ENCODE measurements at regions not wholly inside any gene's neighbourhood (a gene's known extent, or its start where the extent isn't known, plus 50 kb on each side); places are given as distances from the start of the nearest gene placed in this dataset.

DNA sequence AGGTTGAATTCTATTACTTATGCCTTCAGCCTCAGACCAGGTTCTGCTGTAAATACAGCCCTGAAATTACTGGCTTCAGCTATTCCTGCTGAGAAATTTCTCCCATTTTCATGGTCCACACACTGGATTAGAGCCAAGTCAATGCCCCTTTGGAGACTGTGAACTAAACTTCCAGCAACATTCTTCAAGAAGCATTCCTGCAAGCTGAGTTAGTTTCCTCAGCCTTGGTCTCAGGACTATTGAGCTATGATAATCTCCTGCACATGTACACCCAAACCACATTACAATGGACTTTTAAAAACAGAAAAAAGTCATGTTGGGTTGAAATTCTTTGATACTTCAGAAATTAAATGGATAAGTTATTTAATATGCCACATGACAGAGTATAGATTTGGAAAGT, 58.0 kb upstream of the AVPR1A start:
- Mint-ChIP-seq H3K27me3 (no peaks in the 10 kb centered on the region), H3K27ac (no peak overlapping the region)

DNA sequence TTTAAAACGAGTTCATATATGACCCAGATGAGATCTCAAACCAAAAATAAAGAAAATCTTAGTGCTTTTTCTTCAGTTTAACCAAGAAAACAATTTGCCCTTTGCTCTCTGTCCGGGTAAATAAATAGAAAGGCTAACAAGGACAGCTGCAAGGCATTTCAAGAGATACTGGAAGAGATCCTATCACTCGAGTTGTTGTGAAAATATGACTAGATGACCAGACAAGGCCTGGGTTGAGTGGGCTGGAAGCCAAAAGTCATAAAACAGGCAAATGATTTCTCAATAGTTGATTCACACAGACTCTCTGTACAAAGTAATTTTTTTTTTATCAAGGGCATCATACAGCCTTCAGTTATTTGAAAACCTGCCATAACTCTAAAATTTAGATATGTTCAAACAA, 55.9 kb upstream of the AVPR1A start:
- no peak overlapping the region for H3K4me3 ChIP-seq (ENCODE audit: control extremely low read depth in 1 of 5, extremely low read depth in 1 of 5, insufficient read depth in 1 of 5, low read depth in 2 of 5, low read length in 4 of 5)
- no peak overlapping the region for H3K9ac ChIP-seq (ENCODE audit: low read length)
- no peak overlapping the region for H2AFZ ChIP-seq (ENCODE audit: insufficient read depth, low read depth, low read length, poor library complexity, severe bottlenecking)
- H3K27ac Mint-ChIP-seq = no peak overlapping the region
- H3K27me3 Mint-ChIP-seq = no peaks in the 10 kb centered on the region
- no peak for ATAC-seq (ENCODE audit: low read depth)
- H4K20me1 ChIP-seq (ENCODE audit: control insufficient read depth, insufficient read depth, low read length, poor library complexity, severe bottlenecking) = no peaks in the 10 kb centered on the region
- no peaks in the 10 kb centered on the region for H3K79me2 ChIP-seq (ENCODE audit: control insufficient read depth, insufficient read depth, low read length)
- no peak overlapping the region for H3K4me3 Mint-ChIP-seq
- no peaks in the 10 kb centered on the region for H3K27me3 ChIP-seq (replicated peaks in 1 of 4; ENCODE audit: control extremely low read depth in 1 of 4, control insufficient read depth in 3 of 4, insufficient read depth in 4 of 4, low read length in 3 of 4)
- H3K36me3 ChIP-seq (replicated peaks in 1 of 2; ENCODE audit: control extremely low read depth in 1 of 2, control insufficient read depth in 1 of 2, extremely low read depth in 1 of 2, insufficient read depth in 2 of 2, low read length in 1 of 2) = no peaks in the 10 kb centered on the region
- TF ChIP-seq, protein P1, sequence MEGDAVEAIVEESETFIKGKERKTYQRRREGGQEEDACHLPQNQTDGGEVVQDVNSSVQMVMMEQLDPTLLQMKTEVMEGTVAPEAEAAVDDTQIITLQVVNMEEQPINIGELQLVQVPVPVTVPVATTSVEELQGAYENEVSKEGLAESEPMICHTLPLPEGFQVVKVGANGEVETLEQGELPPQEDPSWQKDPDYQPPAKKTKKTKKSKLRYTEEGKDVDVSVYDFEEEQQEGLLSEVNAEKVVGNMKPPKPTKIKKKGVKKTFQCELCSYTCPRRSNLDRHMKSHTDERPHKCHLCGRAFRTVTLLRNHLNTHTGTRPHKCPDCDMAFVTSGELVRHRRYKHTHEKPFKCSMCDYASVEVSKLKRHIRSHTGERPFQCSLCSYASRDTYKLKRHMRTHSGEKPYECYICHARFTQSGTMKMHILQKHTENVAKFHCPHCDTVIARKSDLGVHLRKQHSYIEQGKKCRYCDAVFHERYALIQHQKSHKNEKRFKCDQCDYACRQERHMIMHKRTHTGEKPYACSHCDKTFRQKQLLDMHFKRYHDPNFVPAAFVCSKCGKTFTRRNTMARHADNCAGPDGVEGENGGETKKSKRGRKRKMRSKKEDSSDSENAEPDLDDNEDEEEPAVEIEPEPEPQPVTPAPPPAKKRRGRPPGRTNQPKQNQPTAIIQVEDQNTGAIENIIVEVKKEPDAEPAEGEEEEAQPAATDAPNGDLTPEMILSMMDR (IDR thresholded peaks at IDR 0.05) = no peak
- no peak for TF ChIP-seq EZH2 (IDR thresholded peaks at IDR 0.05; ENCODE audit: borderline replicate concordance, insufficient read depth, low read depth, low read length, poor library complexity, severe bottlenecking)
- H3K27ac ChIP-seq (ENCODE audit: low read length in 2 of 2) = no peak overlapping the region
- intact Hi-C loops (cut with micrococcal nuclease) = no loop called here
- H3K9me3 ChIP-seq (ENCODE audit: control extremely low read depth in 1 of 3, control insufficient read depth in 2 of 3, insufficient read depth in 1 of 3, low read length in 2 of 3) = no peaks in the 10 kb centered on the region
- H3K4me1 ChIP-seq (ENCODE audit: control insufficient read depth in 2 of 2, insufficient read depth in 2 of 2, low read length in 2 of 2) = no peaks in the 10 kb centered on the region
- WGBS (ENCODE audit: insufficient coverage) = 75% methylated on average over 1 of the region's 3 CpGs
- H3K9me3 Mint-ChIP-seq (ENCODE audit: insufficient read depth) = no peaks in the 10 kb centered on the region
- ChIA-PET CTCF (no interaction called here), POLR2A (no interaction called here)
- H3K4me1 Mint-ChIP-seq = no peaks in the 10 kb centered on the region
- no peak overlapping the region for H3K4me2 ChIP-seq (replicated peaks; ENCODE audit: low read depth, low read length, poor library complexity, severe bottlenecking)
- DNase-seq = no peak

More for the DNA sequence above, 58.0 kb upstream of the AVPR1A start:
- no peaks in the 10 kb centered on the region for H3K4me1 Mint-ChIP-seq
- TF ChIP-seq, protein P1 (IDR thresholded peaks at IDR 0.05) = no peak
- TF ChIP-seq EZH2 (IDR thresholded peaks at IDR 0.05; ENCODE audit: borderline replicate concordance, insufficient read depth, low read depth, low read length, poor library complexity, severe bottlenecking) = no peak
- Histone ChIP-seq H3K27me3 (replicated peaks in 1 of 4; ENCODE audit: control extremely low read depth in 1 of 4, control insufficient read depth in 3 of 4, insufficient read depth in 4 of 4, low read length in 3 of 4) (no peaks in the 10 kb centered on the region), H3K27ac (ENCODE audit: low read length in 2 of 2) (no peak overlapping the region), H3K36me3 (replicated peaks in 1 of 2; ENCODE audit: control extremely low read depth in 1 of 2, control insufficient read depth in 1 of 2, extremely low read depth in 1 of 2, insufficient read depth in 2 of 2, low read length in 1 of 2) (no peaks in the 10 kb centered on the region), H2AFZ (ENCODE audit: insufficient read depth, low read depth, low read length, poor library complexity, severe bottlenecking) (no peak overlapping the region), H3K9me3 (ENCODE audit: control extremely low read depth in 1 of 3, control insufficient read depth in 2 of 3, insufficient read depth in 1 of 3, low read length in 2 of 3) (no peaks in the 10 kb centered on the region), H3K79me2 (ENCODE audit: control insufficient read depth, insufficient read depth, low read length) (no peaks in the 10 kb centered on the region), H3K4me3 (ENCODE audit: control extremely low read depth in 1 of 5, extremely low read depth in 1 of 5, insufficient read depth in 1 of 5, low read depth in 2 of 5, low read length in 4 of 5) (no peak overlapping the region), H3K4me1 (ENCODE audit: control insufficient read depth in 2 of 2, insufficient read depth in 2 of 2, low read length in 2 of 2) (no peaks in the 10 kb centered on the region), H3K9ac (ENCODE audit: low read length) (no peak overlapping the region), H4K20me1 (ENCODE audit: control insufficient read depth, insufficient read depth, low read length, poor library complexity, severe bottlenecking) (no peaks in the 10 kb centered on the region), H3K4me2 (replicated peaks; ENCODE audit: low read depth, low read length, poor library complexity, severe bottlenecking) (no peak overlapping the region)
- DNase-seq = no peak
- no peaks in the 10 kb centered on the region for H3K9me3 Mint-ChIP-seq (ENCODE audit: insufficient read depth)
- H3K4me3 Mint-ChIP-seq = no peak overlapping the region
- ATAC-seq (ENCODE audit: low read depth) = no peak
- ChIA-PET POLR2A (no interaction called here), CTCF (no interaction called here)
- intact Hi-C loops (cut with micrococcal nuclease) = no loop called here

All from B cell (primary cell).